ENCODE measurements at regions not wholly inside any gene's neighbourhood (a gene's known extent, or its start where the extent isn't known, plus 50 kb on each side); places are given as distances from the start of the nearest gene placed in this dataset.
"Not testable (repeated sequence)": the region's sequence is repeated elsewhere in the genome, so short reads cannot be mapped to it uniquely, and the experiment has no call there.

DNA sequence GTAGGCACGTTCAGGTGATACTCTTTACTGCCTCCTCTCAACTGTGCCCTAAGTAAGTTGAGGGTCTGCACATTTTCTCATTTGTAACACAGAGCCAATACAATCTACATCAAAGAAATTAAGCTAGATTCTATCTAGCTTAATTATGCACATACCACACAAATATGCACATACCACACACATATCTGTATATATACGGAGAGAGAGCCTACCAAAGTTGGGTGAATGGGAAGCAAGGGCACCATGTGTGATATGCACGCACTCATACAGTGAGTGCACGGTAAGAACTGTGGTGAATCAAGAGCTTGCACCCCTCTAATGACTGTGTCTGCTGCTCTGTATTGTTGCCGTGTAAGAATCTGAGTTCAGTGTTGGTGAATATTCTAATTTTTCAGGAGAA is 314.9 kb downstream of the ZNF326 start:
- TF ChIP-seq CTCF (IDR thresholded peaks at IDR 0.05; ENCODE audit: borderline replicate concordance, insufficient read depth, low read depth, low read length) = no peak
- H3K4me3 ChIP-seq (ENCODE audit: low read depth, low read length) = no peak overlapping the region

- no peak overlapping the region for H3K4me3 ChIP-seq (ENCODE audit: low read depth, low read length)
- no peak for TF ChIP-seq CTCF (IDR thresholded peaks at IDR 0.05; ENCODE audit: borderline replicate concordance, insufficient read depth, low read depth, low read length)
These were observed 313.5 kb downstream of the ZNF326 start for GRCh38 chr1:90308421-90308820.

DNA sequence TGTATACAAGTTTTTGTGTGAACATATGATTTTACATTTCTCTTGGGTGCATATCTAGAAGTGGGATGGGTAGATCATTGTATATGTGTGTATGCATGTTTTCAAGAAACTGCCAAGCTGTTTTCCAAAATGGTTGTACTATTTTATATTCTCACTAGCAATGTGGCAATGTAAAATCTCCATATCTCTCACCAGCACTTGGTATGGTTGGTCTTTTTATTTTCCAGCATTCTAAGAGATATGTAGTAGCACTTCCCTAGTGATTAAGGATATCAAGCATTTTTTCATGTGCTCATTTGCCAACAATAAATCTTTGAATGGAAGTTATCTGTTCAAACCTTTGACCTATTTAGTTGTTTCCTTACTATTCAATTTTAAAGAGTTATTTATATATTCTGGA is 310.7 kb downstream of the ZNF326 start:
- no peak overlapping the region for H3K4me3 ChIP-seq (ENCODE audit: low read depth, low read length)
- TF ChIP-seq CTCF (IDR thresholded peaks at IDR 0.05; ENCODE audit: borderline replicate concordance, insufficient read depth, low read depth, low read length) = no peak

DNA sequence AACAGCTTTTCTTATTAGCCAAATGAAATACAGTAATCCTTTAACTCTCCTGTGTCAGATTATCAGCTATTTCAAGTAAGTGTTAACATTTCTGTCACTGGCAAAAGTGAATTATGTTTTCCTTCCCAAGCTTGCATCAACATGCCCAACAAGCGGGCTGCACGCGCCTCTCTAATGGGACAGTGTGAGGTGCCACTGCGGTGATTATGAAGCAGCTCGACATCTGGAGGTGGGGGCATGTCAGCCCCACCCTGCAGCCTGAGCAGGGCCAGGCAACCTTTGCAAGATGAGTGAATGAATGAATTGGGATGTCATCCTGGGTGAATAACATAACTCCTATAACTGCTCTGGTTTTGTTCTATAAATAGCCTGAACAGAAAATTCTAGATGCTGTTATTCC is 301.4 kb downstream of the ZNF326 start:
- TF ChIP-seq CTCF (IDR thresholded peaks at IDR 0.05; ENCODE audit: borderline replicate concordance, insufficient read depth, low read depth, low read length) = no peak
- H3K4me3 ChIP-seq (ENCODE audit: low read depth, low read length) = no peak overlapping the region

DNA sequence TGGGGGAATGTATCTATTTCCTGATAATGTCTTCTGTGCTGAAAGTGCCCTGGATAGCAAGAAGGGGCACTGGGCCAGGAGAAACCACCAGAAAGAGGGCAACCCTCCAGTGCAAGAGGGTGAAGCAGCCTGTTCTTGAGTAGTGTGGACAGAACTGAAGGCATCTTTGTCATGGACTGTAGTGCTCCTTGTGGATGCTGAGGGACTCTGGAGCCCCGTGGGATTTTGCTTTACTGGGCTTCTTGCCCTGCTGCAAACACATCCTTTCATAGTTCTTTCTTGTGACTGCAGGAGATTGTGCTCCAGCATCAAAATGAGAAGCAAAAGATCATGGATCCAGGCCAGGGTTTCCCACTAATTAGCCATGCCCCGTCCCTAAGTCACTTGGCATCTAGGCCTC is 300.6 kb downstream of the ZNF326 start:
- no peak overlapping the region for H3K4me3 ChIP-seq (ENCODE audit: low read depth, low read length)
- TF ChIP-seq CTCF (IDR thresholded peaks at IDR 0.05; ENCODE audit: borderline replicate concordance, insufficient read depth, low read depth, low read length) = no peak

DNA sequence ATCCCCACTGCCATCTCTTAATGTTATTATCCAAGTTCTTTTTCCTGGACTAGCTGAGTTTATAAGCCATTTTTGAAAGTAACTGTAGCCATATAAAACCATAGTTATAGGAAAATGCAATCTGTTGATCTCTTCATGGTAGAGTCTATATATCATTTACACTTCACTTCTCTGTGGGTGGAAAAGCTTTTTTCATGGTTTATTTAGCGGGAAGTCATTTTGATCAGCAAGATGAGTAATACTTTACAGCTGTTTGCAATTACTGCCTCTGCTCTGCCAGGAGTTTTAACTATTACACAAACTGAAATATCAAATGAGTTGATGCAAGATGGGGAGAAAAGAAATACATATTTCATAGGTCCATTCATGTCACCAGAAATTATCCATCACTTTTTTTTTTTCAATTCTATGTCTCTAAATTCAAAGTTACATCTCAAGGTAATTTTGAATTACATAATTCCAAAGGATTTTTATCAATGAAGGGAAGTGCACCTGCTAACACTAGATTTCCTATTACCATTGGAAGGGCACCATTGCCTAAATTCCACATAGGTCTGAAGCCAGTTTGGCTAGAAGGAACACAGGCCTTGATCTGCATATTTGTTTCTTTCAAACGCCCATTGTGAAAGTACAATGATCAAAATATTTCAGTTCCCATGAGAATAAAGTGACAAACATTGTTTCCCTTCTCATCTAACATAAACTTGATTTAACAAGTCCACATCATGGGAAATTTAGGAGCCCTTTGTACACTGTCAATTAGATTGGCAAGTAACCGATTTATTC is 296.7 kb downstream of the ZNF326 start:
- H3K4me3 ChIP-seq (ENCODE audit: low read depth, low read length) = no peak overlapping the region
- no peak for TF ChIP-seq CTCF (IDR thresholded peaks at IDR 0.05; ENCODE audit: borderline replicate concordance, insufficient read depth, low read depth, low read length)

GRCh38 chr1:90282811-90283210 is 287.9 kb downstream of the ZNF326 start:
- H3K4me3 ChIP-seq (ENCODE audit: low read depth, low read length) = no peak overlapping the region
- TF ChIP-seq CTCF (IDR thresholded peaks at IDR 0.05; ENCODE audit: borderline replicate concordance, insufficient read depth, low read depth, low read length) = no peak

DNA sequence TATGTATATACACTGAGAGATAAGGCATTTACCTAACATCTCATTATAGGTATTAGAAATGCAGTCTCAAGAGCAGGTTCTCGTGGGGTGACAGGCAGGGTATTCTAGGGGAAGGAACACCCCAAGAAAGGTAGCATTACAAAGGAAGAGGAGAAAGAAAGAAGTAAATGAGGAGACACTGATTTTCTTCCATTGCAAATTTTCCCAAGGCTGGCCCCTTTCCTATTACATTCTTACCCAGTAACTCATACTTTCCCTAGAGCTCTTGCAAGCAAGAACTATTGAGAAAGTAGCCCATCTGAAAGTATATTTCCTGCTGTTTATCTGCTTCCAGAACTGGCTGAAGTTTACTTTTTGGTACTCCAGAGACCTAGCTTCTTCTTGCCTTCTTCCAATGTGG is 287.0 kb downstream of the ZNF326 start:
- H3K4me3 ChIP-seq (ENCODE audit: low read depth, low read length) = not testable (repeated sequence)
